Endothelial cell of umbilical vein (primary cell): ENCODE measurements at regions not wholly inside any gene's neighbourhood (a gene's known extent, or its start where the extent isn't known, plus 50 kb on each side); places are given as distances from the start of the nearest gene placed in this dataset.

ENCODE experiments used
- BruUV-seq: library from RNA; stranded (reverse); fragments of 400-500 nt; replicated peaks from 2 replicates; lab custom pipeline; 2021; lab: Mats Ljungman, UMichigan
- CTCF ChIA-PET: fragments of 300-600, 350-600 bp; sonication (Branson Sonifier 250); formaldehyde crosslinking; loops from one replicate; lab custom pipeline; 2021; ENCODE audit warnings: antibody characterized with exemption, inconsistent platforms; lab: Charles Lee
- POLR2A ChIA-PET: fragments of 300-600, 350-600 bp; sonication (Branson Sonifier 250); formaldehyde crosslinking; loops from one replicate; lab custom pipeline; 2021; ENCODE audit warnings: antibody characterized with exemption, inconsistent platforms; lab: Charles Lee
- DNase-seq: peaks from one replicate; pipeline ENCODE4 v3.0.0-alpha.2; 2011; ENCODE audit warnings: low read depth, low spot score
- FAIRE-seq: peaks from 2 replicates; lab custom pipeline; 2011; peaks lifted over from hg19 to GRCh38; lab: Jason Lieb, UNC
- H2AFZ ChIP-seq: 2 replicates; pipeline ENCODE4 v1.6.0; 2012; ENCODE audit warnings: low read depth, low read length, control low read depth, inconsistent platforms
- H3K27ac ChIP-seq: 2 replicates; pipeline ENCODE4 v1.5.1; 2011; ENCODE audit warnings: low read depth, mild to moderate bottlenecking, control low read depth, low read length, moderate library complexity; ENCODE audit not compliant: insufficient read depth
- H3K27me3 ChIP-seq, 2 experiments: 2 replicates each; pipeline versions ENCODE4 v1.6.0 to v1.6.1; 2011; ENCODE audit warnings: low read length in 2 of 2, mixed read lengths in 1 of 2; ENCODE audit not compliant: control insufficient read depth in 2 of 2, insufficient read depth in 2 of 2
- H3K36me3 ChIP-seq, 2 experiments: 2 replicates in 1 of 2; 3 replicates in 1 of 2; pipeline ENCODE4 v1.5.1; 2011; ENCODE audit warnings: low read length in 2 of 2, mild to moderate bottlenecking in 1 of 2, moderate library complexity in 1 of 2; ENCODE audit not compliant: control insufficient read depth in 2 of 2, insufficient read depth in 2 of 2; ENCODE audit errors: extremely low read depth in 1 of 2
- H3K4me1 ChIP-seq: 3 replicates; pipeline ENCODE4 v1.5.1; 2011; ENCODE audit warnings: mild to moderate bottlenecking, low read length; ENCODE audit not compliant: control insufficient read depth, insufficient read depth; ENCODE audit errors: extremely low read depth
- H3K4me2 ChIP-seq: 2 replicates; pipeline ENCODE4 v1.6.1; 2011; ENCODE audit warnings: low read length, control low read depth, mixed read lengths; ENCODE audit not compliant: insufficient read depth
- H3K4me3 ChIP-seq, 3 experiments: fragments of 200-600 bp in 1 of 3; sonication (generic), shearing (Covaris generic) in 1 of 3; replicated peaks in 1 of 3; 2 replicates each; pipeline ENCODE4 v1.5.1; 2011 to 2016; ENCODE audit warnings: control low read depth in 3 of 3, low read length in 3 of 3, mild to moderate bottlenecking in 2 of 3, inconsistent platforms in 1 of 3, low read depth in 1 of 3, moderate library complexity in 1 of 3; ENCODE audit not compliant: insufficient read depth in 1 of 3
- H3K79me2 ChIP-seq: 2 replicates; pipeline ENCODE4 v1.6.0; 2012; ENCODE audit warnings: low read length, inconsistent platforms; ENCODE audit not compliant: control insufficient read depth, insufficient read depth
- H3K9ac ChIP-seq: replicated peaks from 2 replicates; pipeline ENCODE3; 2011; ENCODE audit warnings: low read length, control low read depth; ENCODE audit not compliant: insufficient read depth; ENCODE audit errors: extremely low read depth
- H3K9me1 ChIP-seq: replicated peaks from 3 replicates; pipeline ENCODE4 v1.6.0; 2011; ENCODE audit warnings: mild to moderate bottlenecking, low read length; ENCODE audit not compliant: control insufficient read depth, insufficient read depth; ENCODE audit errors: extremely low read depth
- H3K9me3 ChIP-seq: replicated peaks from 2 replicates; pipeline ENCODE4 v1.5.1; 2012; ENCODE audit warnings: low read length, inconsistent platforms; ENCODE audit not compliant: control insufficient read depth, insufficient read depth
- H4K20me1 ChIP-seq: replicated peaks from 2 replicates; pipeline ENCODE3; 2011; ENCODE audit warnings: mild to moderate bottlenecking, low read length; ENCODE audit not compliant: control insufficient read depth, insufficient read depth; ENCODE audit errors: extremely low read depth
- CTCF ChIP-seq, 2 donors: IDR thresholded peaks; 1 replicate in 1 of 2; 2 replicates in 1 of 2; pipeline ENCODE4 v1.5.1; 2011; ENCODE audit warnings: low read length in 2 of 2, mild to moderate bottlenecking in 2 of 2, moderate library complexity in 2 of 2, control low read depth in 1 of 2, inconsistent platforms in 1 of 2, low read depth in 1 of 2; ENCODE audit not compliant: insufficient read depth in 1 of 2; ENCODE audit errors: extremely low read depth in 1 of 2
- EZH2 ChIP-seq: IDR thresholded peaks from 2 replicates; pipeline ENCODE4 v1.6.1; 2012; ENCODE audit warnings: borderline replicate concordance, low read depth, mild to moderate bottlenecking, moderate library complexity, low read length, inconsistent platforms; ENCODE audit not compliant: severe bottlenecking
- FOS ChIP-seq: IDR thresholded peaks from 2 replicates; pipeline ENCODE4 v1.6.1; 2011; ENCODE audit warnings: mild to moderate bottlenecking, low read length, moderate library complexity, borderline replicate concordance; ENCODE audit not compliant: insufficient read depth
- GATA2 ChIP-seq: IDR thresholded peaks from 2 replicates; pipeline ENCODE4 v1.7.0; 2011; ENCODE audit warnings: low read depth, mild to moderate bottlenecking, moderate library complexity, mixed read lengths, low read length; ENCODE audit not compliant: insufficient read length, insufficient read depth
- JUN ChIP-seq: IDR thresholded peaks from 2 replicates; pipeline ENCODE4 v1.6.1; 2011; ENCODE audit warnings: borderline replicate concordance, low read depth; ENCODE audit not compliant: insufficient read length, insufficient read depth
- MAX ChIP-seq: IDR thresholded peaks from 2 replicates; pipeline ENCODE4 v1.6.1; 2011; ENCODE audit not compliant: insufficient read depth, insufficient read length
- MYC ChIP-seq: IDR thresholded peaks from one replicate; pipeline ENCODE4 v1.6.1; 2011; ENCODE audit warnings: mild to moderate bottlenecking, low read depth, low read length
- POLR2A ChIP-seq: IDR thresholded peaks from 2 replicates; pipeline ENCODE4 v1.6.1; 2012; ENCODE audit warnings: low read depth, mild to moderate bottlenecking, control low read depth, low read length
- POLR2AphosphoS5 ChIP-seq: IDR thresholded peaks from 2 replicates; pipeline ENCODE4 v1.6.1; 2012; ENCODE audit warnings: low read depth, mild to moderate bottlenecking, control low read depth, low read length, moderate library complexity; ENCODE audit not compliant: insufficient read depth
- dilution Hi-C: fragments of 300-500 bp; cut with MboI; formaldehyde crosslinking; loops from one replicate; pipeline ENCODE4 v1.15.0; 2019; ENCODE audit warnings: low sequenced_read_pairs; ENCODE audit not compliant: extremely low pct_ligation_motif_present
- intact Hi-C: fragments of 100-400 bp; cut with micrococcal nuclease; formaldehyde crosslinking; loops from one replicate; pipeline ENCODE4 v1.10.0; 2022

GRCh38 chr7:142594078-142594477, 155.2 kb upstream of the PRSS1 start:
- no peaks in the 10 kb centered on the region for H4K20me1 ChIP-seq
- H3K27ac ChIP-seq, result no peak overlapping the region
- POLR2A ChIA-PET, result no interaction called here
- intact Hi-C loops (no loop called here), dilution Hi-C loops (no loop called here)
- no peaks in the 10 kb centered on the region for H3K79me2 ChIP-seq
- TF ChIP-seq POLR2A, result no peak
- no peak overlapping the region for H3K4me2 ChIP-seq
- H3K9ac ChIP-seq, result no peak overlapping the region
- DNase-seq, result no peak
- H3K36me3 ChIP-seq, result no peaks in the 10 kb centered on the region
- H3K4me1 ChIP-seq, result no peaks in the 10 kb centered on the region
- no peak overlapping the region for H3K4me3 ChIP-seq
- no peak overlapping the region for H2AFZ ChIP-seq
- H3K9me1 ChIP-seq, result no peaks in the 10 kb centered on the region
- H3K9me3 ChIP-seq, result no peaks in the 10 kb centered on the region
- BruUV-seq, result no TSS peak
- CTCF ChIA-PET, result interaction anchor here (0.9 to 3.6 kb wide), 5 partner anchors 9 to 217 kb away, joined by 3 to 19 read pairs (median 9); no protein-coding TSS in a partner anchor
- no peaks in the 10 kb centered on the region for H3K27me3 ChIP-seq
- no peak for FAIRE-seq

GRCh38 chr7:142593106-142593505, 156.2 kb upstream of the PRSS1 start:
- Histone ChIP-seq H3K4me2 (no peak overlapping the region), H3K9me1 (no peaks in the 10 kb centered on the region), H4K20me1 (no peaks in the 10 kb centered on the region), H3K79me2 (no peaks in the 10 kb centered on the region), H3K4me3 (no peak overlapping the region), H2AFZ (no peak overlapping the region), H3K27ac (no peak overlapping the region), H3K27me3 (no peaks in the 10 kb centered on the region), H3K4me1 (no peaks in the 10 kb centered on the region), H3K36me3 (no peaks in the 10 kb centered on the region), H3K9ac (no peak overlapping the region), H3K9me3 (no peaks in the 10 kb centered on the region)
- DNase-seq, result no peak
- no TSS peak for BruUV-seq
- ChIA-PET CTCF (interaction anchor here (1.4 to 3.7 kb wide), 3 partner anchors 8 to 59 kb away, joined by 3 to 19 read pairs (median 17); no protein-coding TSS in a partner anchor), POLR2A (no interaction called here)
- dilution Hi-C loops, result no loop called here
- TF ChIP-seq POLR2AphosphoS5 (no peak), GATA2 (no peak), MYC (no peak), EZH2 (no peak), POLR2A (no peak), MAX (no peak), FOS (no peak), JUN (no peak), CTCF (IDR thresholded peaks at IDR 0.05; ENCODE audit: extremely low read depth in 1 of 2, insufficient read depth in 1 of 2, low read depth in 1 of 2, low read length in 2 of 2) (no peak)
- intact Hi-C loops, result no loop called here
- no peak for FAIRE-seq
